ENCODE measurements at regions not wholly inside any gene's neighbourhood (a gene's known extent, or its start where the extent isn't known, plus 50 kb on each side); places are given as distances from the start of the nearest gene placed in this dataset.

DNA sequence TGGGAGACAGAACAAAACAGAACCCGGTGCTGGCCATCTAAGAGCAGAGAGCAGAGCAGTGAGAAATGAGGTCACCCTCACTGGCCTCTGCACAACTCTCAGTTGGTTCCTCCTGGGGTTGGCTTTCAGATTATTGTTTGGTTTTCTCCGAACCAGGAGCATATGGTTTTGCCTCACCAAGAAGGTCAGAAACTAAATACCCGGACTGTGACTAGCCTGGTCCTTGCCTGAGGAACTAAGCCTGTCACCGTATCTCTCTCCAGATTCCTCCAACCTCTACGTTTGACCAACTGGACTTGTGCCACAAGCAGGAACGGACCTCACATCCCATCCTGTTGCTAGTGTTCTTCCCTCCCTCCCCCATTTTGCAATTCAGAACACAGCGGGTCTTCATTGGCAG lies 450.4 kb upstream of the JARID2 start:
- CTCF ChIA-PET (ENCODE audit: low intra/inter-chr PET ratio, low total read pairs): no interaction called here
- no peaks in the 10 kb centered on the region for H3K9me3 ChIP-seq (ENCODE audit: low read length)
- WGBS (ENCODE audit: low lambda C conversion rate): 22% methylated on average over 7 of the region's 7 CpGs

More for the DNA sequence above, 450.4 kb upstream of the JARID2 start:
- Histone ChIP-seq H3K4me3 (replicated peaks in 1 of 3; ENCODE audit: insufficient read depth in 1 of 3, low read depth in 2 of 3, low read length in 3 of 3) (no peak overlapping the region), H3K9ac (ENCODE audit: insufficient read depth, low read depth, low read length) (no peak overlapping the region), H3K4me2 (ENCODE audit: low read depth, low read length) (no peak overlapping the region), H3K36me3 (replicated peaks in 1 of 2; ENCODE audit: control insufficient read depth in 1 of 2, insufficient read depth in 2 of 2, low read length in 2 of 2) (no peaks in the 10 kb centered on the region), H3K79me2 (ENCODE audit: insufficient read depth, low read length) (no peaks in the 10 kb centered on the region), H3K4me1 (ENCODE audit: insufficient read depth, low read length) (no peaks in the 10 kb centered on the region), H2AFZ (ENCODE audit: low read length) (no peak overlapping the region), H3K27me3 (ENCODE audit: control insufficient read depth in 1 of 2, insufficient read depth in 2 of 2, low read length in 2 of 2) (no peaks in the 10 kb centered on the region), H3K27ac (ENCODE audit: extremely low read length, insufficient read depth, low read length) (no peak overlapping the region), H4K20me1 (ENCODE audit: insufficient read depth, low read length) (no peaks in the 10 kb centered on the region)
- in situ Hi-C loops (cut with HindIII; ENCODE audit: extremely low pct_ligation_motif_present, low pct_unique_long_range_greater_than_20kb) (no loop called here), intact Hi-C loops (cut with micrococcal nuclease; ENCODE audit: unreplicated experiment) (no loop called here)
- TF ChIP-seq, protein P1, sequence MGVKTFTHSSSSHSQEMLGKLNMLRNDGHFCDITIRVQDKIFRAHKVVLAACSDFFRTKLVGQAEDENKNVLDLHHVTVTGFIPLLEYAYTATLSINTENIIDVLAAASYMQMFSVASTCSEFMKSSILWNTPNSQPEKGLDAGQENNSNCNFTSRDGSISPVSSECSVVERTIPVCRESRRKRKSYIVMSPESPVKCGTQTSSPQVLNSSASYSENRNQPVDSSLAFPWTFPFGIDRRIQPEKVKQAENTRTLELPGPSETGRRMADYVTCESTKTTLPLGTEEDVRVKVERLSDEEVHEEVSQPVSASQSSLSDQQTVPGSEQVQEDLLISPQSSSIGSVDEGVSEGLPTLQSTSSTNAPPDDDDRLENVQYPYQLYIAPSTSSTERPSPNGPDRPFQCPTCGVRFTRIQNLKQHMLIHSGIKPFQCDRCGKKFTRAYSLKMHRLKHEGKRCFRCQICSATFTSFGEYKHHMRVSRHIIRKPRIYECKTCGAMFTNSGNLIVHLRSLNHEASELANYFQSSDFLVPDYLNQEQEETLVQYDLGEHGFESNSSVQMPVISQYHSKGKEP (CRISPR knock-in tag; IDR thresholded peaks at IDR 0.05): no peak
- TF ChIP-seq ZNF430 (CRISPR knock-in tag; IDR thresholded peaks at IDR 0.05): no peak
- TF ChIP-seq RXRB (CRISPR knock-in tag; IDR thresholded peaks at IDR 0.05; ENCODE audit: borderline replicate concordance): no peak
- no peak for TF ChIP-seq NPAS2 (CRISPR knock-in tag; IDR thresholded peaks at IDR 0.05; ENCODE audit: borderline replicate concordance)
- no peak for TF ChIP-seq HDAC2 (CRISPR knock-in tag; IDR thresholded peaks at IDR 0.05)
- TF ChIP-seq, protein P2, sequence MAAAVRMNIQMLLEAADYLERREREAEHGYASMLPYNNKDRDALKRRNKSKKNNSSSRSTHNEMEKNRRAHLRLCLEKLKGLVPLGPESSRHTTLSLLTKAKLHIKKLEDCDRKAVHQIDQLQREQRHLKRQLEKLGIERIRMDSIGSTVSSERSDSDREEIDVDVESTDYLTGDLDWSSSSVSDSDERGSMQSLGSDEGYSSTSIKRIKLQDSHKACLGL (CRISPR knock-in tag; IDR thresholded peaks at IDR 0.05): no peak
- no peak for TF ChIP-seq HMG20A (CRISPR knock-in tag; IDR thresholded peaks at IDR 0.05; ENCODE audit: borderline replicate concordance)
- TF ChIP-seq, protein P3, sequence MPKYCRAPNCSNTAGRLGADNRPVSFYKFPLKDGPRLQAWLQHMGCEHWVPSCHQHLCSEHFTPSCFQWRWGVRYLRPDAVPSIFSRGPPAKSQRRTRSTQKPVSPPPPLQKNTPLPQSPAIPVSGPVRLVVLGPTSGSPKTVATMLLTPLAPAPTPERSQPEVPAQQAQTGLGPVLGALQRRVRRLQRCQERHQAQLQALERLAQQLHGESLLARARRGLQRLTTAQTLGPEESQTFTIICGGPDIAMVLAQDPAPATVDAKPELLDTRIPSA (CRISPR knock-in tag; IDR thresholded peaks at IDR 0.05; ENCODE audit: borderline replicate concordance): no peak
- TF ChIP-seq, protein P4, sequence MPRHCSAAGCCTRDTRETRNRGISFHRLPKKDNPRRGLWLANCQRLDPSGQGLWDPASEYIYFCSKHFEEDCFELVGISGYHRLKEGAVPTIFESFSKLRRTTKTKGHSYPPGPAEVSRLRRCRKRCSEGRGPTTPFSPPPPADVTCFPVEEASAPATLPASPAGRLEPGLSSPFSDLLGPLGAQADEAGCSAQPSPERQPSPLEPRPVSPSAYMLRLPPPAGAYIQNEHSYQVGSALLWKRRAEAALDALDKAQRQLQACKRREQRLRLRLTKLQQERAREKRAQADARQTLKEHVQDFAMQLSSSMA (CRISPR knock-in tag; IDR thresholded peaks at IDR 0.05): no peak
- no peak for TF ChIP-seq ZNF766 (CRISPR knock-in tag; IDR thresholded peaks at IDR 0.05; ENCODE audit: borderline replicate concordance)
- TF ChIP-seq KAT8 (CRISPR knock-in tag; IDR thresholded peaks at IDR 0.05): no peak
- no peak for TF ChIP-seq ZNF510 (CRISPR knock-in tag; IDR thresholded peaks at IDR 0.05; ENCODE audit: low read depth)
- TF ChIP-seq NAIF1 (CRISPR knock-in tag; IDR thresholded peaks at IDR 0.05; ENCODE audit: borderline replicate concordance): no peak
- TF ChIP-seq, protein P5, sequence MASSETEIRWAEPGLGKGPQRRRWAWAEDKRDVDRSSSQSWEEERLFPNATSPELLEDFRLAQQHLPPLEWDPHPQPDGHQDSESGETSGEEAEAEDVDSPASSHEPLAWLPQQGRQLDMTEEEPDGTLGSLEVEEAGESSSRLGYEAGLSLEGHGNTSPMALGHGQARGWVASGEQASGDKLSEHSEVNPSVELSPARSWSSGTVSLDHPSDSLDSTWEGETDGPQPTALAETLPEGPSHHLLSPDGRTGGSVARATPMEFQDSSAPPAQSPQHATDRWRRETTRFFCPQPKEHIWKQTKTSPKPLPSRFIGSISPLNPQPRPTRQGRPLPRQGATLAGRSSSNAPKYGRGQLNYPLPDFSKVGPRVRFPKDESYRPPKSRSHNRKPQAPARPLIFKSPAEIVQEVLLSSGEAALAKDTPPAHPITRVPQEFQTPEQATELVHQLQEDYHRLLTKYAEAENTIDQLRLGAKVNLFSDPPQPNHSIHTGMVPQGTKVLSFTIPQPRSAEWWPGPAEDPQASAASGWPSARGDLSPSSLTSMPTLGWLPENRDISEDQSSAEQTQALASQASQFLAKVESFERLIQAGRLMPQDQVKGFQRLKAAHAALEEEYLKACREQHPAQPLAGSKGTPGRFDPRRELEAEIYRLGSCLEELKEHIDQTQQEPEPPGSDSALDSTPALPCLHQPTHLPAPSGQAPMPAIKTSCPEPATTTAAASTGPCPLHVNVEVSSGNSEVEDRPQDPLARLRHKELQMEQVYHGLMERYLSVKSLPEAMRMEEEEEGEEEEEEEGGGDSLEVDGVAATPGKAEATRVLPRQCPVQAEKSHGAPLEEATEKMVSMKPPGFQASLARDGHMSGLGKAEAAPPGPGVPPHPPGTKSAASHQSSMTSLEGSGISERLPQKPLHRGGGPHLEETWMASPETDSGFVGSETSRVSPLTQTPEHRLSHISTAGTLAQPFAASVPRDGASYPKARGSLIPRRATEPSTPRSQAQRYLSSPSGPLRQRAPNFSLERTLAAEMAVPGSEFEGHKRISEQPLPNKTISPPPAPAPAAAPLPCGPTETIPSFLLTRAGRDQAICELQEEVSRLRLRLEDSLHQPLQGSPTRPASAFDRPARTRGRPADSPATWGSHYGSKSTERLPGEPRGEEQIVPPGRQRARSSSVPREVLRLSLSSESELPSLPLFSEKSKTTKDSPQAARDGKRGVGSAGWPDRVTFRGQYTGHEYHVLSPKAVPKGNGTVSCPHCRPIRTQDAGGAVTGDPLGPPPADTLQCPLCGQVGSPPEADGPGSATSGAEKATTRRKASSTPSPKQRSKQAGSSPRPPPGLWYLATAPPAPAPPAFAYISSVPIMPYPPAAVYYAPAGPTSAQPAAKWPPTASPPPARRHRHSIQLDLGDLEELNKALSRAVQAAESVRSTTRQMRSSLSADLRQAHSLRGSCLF (CRISPR knock-in tag; IDR thresholded peaks at IDR 0.05; ENCODE audit: borderline replicate concordance): no peak
- TF ChIP-seq NFE2L1 (CRISPR knock-in tag; IDR thresholded peaks at IDR 0.05; ENCODE audit: borderline replicate concordance): no peak
- TF ChIP-seq SKI (IDR thresholded peaks at IDR 0.05; ENCODE audit: partially characterized antibody): no peak
- TF ChIP-seq KDM1A (CRISPR knock-in tag; IDR thresholded peaks at IDR 0.05): no peak
- ATAC-seq: no peak
- POLR2A ChIA-PET: no interaction called here
- no peak for FAIRE-seq
- BruUV-seq (replicated peaks): no TSS peak
- DNase-seq (ENCODE audit: low spot score): no peak

Data from HepG2 (cell line).